Brain pericyte (primary cell): ENCODE measurements at regions not wholly inside any gene's neighbourhood (a gene's known extent, or its start where the extent isn't known, plus 50 kb on each side); places are given as distances from the start of the nearest gene placed in this dataset.

ENCODE experiments used
- DNase-seq: peaks from one replicate; pipeline ENCODE4 v3.0.0-alpha.2; 2012; ENCODE audit warnings: low read depth, low spot score

DNA sequence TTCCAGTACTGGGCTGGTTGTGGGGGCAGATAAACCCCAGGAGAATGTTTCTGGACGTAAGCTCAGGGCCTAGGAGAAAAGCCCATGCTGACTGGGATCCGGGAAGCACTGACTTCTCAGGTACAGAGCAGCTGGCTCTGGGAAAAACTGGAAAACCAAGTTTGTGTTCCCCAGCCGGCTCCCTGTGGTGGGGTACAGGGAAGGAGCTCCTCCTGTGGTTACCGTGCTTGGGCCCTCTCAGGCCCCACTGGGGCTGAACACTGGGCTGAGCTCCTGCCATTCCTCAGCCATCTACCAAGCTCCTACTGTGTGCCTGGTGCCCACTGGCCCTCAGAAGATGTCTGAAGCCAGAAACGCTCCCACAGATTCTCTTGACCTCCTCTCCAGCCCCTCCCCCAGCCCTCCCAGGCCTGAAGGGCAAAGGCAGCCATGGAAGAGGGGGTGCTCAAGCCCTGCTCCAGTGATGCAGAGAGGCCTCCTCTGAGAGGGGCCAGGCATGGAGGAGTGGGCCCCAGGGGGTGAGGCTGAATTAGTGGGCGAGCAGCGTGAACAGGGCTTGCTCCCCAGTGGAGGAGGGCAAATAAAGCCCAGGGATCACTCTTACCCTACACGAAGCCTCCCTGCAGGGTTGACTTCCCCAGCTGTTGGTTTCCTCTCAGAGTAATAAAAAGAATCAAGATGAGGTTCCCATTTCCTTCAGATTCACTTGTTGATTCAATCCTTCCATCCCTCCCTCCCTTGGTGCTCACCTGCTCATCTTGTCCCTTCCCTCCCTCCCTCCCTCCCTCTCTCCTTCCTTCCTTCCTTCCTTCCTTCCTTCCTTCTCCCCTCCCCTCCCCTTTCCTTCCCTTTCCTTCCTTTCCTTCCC lies 100.0 kb downstream of the VEGFA start:
- DNase-seq, result no peak

- no peak for DNase-seq
These were observed 99.2 kb downstream of the VEGFA start for GRCh38 chr6:43869079-43869710.

DNA sequence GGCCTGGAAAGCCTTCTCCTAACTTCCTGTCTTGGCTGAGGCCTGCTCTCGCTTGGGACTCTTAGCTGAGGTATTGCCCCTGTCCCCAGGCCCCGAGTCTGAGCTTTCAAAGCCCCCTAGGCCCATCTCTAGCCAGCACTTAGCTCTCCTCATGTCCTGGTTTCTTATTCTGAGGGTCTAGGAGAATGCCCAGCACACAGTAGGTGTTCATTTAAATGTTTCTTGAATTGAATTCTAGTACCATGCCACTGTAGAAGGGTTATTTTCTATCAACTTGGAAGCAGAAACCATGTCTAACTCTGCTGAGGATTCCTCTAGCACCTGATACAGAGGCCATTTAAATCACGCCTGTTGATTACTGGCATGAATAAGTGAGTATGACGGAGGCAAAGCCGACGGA lies 98.5 kb downstream of the VEGFA start:
- no peak for DNase-seq

DNA sequence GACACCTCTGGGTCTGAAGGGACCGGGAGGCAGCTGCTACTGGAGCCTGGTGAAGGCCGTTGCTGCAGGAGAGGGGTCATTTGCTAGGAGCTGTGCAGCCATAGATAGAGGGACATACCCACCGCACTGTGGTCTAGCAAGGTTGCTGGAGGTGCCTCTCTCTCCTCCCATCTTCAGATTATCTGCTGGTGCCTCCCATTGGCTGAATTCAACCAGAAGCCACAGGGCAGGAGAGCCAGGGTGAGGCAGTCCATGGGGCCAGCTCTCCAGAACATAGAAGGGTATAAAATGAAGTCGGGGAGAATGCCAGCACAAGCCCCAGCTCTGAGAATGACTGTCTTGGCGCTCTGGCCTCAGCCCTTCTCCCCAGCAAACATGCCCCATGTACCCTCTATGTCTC lies 98.0 kb downstream of the VEGFA start:
- DNase-seq, result no peak

- DNase-seq, result no peak
These were observed 97.2 kb downstream of the VEGFA start for GRCh38 chr6:43867246-43867645.

GRCh38 chr6:43865932-43866645 lies 96.1 kb downstream of the VEGFA start:
- no peak for DNase-seq

DNA sequence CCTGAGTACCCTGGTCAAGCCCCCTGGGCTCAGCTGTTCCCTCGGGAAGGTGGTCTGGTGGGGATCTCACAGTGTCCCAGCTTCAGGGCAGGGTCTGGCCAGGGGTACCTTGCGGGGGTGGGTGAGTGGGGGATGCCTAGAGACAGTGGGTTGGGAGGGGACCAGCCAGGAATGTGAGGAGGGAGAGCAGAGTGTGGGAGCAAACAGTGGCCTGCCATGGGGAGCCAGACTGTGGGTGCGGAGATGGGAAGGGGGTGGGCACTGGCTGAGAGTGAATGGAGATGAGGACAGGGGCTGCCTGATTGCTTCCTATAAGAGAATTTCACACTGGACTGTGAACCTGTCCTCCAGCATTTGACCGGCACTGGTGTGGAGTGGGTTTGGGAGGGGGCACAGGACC lies 95.1 kb downstream of the VEGFA start:
- no peak for DNase-seq

DNA sequence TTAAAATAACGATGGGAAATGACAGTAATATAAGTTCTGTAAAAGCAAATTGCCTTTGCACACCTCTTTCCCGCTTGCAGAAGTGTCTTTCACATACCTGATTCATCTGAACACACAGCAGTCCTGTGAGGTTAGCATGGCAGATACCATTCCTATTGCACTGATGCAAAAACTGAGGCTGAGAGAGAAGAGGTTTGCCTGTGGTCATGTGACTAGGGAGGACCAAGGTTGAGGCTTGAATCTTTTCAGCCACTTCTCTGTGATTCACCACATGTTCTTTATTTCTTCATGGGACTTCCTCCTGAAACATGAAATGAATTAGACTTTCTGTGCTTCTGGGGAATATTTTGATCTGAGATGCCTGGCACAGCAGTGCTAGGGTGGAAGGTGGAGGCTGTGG lies 92.9 kb downstream of the VEGFA start:
- DNase-seq, result no peak

DNA sequence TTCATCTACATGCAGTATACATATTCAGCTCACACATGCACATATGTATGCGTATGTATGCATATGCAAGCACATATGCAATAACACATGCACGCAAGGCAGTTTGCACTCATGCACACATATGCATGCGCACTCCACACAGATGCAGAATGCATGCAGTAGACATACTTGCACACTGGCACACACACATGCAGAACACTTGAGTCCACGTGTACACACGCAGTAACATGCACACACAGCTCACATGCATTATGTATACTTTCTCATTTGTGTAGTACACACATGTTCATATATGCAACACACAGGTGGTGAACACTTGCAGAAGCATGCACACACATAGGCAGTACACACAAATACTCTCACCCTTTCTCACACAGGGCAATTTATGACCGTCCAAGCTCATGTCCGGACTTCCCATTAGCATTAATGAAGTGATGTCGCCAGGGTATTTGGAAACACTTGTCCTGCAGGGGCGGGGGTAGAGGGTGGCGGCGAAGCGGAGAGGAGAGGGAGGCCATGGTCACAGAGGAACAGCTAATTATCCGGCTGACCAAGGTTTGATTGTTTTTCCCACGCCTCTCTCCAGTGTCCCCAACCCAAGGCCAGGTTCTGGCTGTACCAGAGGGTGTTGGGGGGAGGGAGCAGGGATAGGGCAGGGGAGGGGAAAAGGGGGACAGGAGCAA lies 91.3 kb downstream of the VEGFA start:
- DNase-seq, result no peak

DNA sequence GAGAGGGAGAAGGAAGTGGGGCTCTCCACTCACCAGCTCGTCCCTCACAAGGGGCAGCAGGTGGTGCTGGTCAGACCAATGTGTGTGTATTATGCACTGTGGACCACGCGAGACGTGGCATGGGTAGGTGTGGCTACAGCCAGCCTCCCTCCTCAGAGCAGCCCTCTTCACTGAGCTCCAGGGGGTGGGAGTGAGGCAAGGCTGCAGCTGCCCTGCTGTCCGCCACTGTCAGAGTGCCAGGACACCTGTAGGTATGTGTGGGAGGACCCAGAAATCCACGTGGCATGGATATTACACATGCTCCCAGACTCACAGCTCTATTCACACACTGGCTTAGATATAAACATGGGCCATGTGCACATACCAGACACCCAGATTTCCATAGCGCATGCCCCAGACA lies 90.3 kb downstream of the VEGFA start:
- DNase-seq, result no peak

DNA sequence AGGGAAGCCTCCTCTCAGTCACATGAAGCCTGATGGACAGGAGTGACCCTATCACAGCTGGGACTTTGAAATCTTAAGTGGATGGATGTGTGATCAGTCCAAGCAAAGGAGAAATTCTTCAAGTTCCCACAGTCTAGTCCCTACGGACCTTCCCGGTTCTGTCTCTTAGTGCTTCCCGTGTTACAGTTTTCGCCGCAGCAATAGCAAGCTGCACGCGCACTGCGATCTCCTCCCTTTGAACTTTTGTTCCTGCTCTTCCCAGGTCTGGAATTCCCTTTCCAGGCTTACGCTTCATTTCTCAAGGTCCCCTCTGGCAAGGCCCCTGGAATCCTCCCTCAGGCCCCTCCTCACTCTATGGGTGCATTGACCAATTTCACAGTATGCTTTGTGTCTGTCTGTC lies 89.2 kb downstream of the VEGFA start:
- no peak for DNase-seq

DNA sequence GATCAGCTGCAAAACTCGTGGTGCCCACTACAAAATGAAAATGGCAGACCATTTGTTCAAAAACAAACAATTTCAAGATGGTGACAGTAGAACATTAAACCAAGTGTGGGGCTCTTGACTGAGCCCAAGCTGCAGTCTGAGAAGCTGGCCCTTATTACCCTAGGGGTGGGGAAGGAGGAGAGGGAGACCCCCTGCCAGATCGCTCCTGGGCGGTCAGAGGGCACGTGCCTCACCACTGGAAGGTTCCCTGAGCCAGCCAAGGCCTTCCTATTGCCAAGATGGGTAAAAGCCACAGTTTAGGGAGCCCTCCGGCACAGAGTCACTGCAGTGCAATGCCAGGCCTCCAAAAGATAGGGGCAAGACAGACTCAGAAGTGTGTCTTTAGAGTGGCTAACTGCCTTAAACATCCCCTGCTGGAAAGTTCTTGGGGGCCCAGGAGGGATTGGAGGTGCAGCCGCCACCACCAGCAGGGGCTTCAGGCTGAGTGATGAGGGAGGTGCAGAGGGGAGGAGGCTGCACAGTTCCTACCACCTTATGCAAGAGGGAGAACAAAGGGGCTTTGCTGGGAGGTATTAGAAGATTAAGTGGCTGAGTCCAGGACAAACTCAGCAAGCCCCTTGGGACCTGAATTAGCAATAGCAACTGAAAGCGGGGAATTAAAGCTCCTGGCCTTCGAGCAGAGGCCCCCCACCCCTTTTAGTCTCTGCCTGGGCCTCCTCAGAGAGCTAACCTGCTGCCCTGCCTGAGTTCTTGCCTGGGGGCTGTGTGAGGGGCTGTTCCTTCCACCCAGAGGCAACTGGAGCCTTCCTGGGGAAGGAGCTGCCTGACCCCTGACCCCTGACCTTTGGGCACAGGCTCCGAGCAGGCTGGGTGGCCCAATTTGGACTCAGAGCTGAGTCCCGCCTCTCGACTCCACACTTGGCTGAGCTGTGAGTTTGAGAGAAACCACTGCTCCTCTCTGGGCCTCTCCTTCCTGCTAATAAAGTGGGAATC lies 88.4 kb downstream of the VEGFA start:
- no peak for DNase-seq

GRCh38 chr6:43856005-43856765 lies 86.2 kb downstream of the VEGFA start:
- DNase-seq, result no peak

- DNase-seq, result no peak
These were observed 85.2 kb downstream of the VEGFA start for GRCh38 chr6:43855247-43855646.

DNA sequence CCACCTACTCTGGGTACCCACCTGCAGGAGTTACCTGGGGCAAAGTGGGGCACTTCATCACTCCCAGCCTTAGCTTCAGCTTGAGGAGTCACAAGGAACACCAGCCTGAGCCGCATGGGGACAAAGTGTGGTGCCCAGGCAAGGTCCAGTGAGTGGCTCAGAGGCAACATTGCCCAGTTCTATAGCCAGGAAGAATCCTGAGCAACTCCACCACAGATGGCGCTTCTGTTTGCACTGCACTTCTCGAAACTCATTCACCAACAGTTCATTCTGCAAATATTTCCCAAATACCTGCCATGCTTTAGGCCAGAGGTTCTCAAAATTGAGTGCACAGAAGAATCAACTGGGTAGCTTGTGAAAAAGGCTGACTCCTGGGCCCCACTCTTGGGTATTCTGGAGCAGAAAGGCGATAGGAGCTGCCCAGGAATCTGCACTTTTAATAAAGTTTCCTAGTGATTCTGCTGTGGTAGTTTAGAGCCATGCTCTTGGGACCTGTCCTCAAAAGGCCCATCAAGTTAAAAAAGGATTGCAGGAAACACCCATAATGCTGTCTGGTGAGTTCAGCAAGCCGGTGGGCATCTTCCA lies 83.1 kb downstream of the VEGFA start:
- DNase-seq, result no peak

- DNase-seq, result no peak
These were observed 82.4 kb downstream of the VEGFA start for GRCh38 chr6:43852350-43852864.

DNA sequence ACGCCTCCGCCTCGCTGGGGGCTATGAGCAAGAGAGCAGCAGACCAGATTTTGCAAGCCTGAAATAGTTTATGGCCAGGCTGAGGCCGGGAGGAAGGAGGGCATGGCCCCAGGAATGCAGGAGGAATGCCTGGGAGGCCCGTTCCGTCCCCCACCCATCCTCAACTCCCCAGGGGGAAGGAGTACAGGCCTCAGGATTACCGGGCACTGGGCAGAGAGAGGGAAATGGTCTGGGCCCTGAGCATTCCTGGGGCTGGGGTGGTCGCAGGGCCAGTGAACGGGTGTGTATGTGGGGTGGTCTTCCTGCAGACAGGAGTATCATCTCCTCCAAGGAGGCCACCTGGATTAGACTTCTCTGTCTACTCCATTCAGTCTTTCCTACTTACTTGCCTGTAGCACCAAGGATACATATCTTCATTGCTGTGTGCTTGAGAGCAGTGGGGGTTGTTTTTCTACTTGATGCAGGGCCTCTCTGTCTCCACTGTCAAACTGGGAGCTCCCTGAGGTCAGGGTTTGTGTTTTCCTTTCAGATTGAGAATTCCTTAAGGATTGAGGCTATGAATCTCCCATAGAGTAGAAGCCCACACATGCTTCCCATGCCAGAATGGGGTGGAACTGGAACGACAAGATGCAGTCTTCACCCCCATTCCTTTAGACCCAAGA lies 81.3 kb downstream of the VEGFA start:
- no peak for DNase-seq

DNA sequence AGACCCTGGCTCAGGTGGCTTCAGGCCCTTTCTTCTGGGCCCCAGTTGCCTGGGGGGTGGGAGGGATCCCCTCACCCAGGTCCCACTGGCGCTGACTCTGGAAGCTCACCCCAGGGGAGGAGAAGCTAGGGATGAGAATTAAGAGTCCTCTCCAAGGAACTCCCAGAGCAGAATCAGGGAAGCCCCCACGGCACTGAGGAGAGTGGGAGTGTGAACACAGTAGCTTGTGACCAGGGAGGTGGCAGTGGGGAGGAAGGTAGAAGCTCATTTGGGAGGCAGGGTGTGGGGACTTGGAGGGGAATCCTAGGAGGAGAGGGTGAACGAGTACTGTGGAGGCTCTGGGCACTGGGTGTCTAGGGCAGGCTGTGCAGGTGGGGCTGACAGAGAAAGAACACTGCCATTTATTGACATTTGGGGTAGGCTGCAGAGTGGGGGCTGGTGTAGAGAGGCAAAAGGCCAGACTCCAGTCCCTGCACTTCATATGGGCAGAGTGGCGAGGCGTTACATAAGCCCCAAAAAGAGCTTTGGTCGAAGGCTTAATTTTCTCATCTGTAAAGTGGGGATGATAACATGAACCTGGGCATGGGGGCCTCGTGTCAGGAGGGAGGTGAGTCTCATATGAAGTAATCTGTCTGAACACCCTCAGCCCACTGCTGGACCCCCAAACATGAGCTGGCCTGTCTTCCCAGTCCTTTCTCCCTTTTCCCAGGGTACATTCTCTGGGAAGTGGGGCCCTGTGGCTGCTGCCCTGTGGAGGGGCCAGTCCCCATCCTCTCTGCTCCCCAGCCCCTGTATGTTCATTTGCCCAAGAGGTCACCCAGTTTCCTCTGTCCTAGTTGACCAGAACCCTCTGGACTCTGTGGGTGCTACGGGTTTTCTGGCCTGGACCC lies 80.5 kb downstream of the VEGFA start:
- no peak for DNase-seq
